Mammary epithelial cell (primary cell): ENCODE measurements at regions not wholly inside any gene's neighbourhood (a gene's known extent, or its start where the extent isn't known, plus 50 kb on each side); places are given as distances from the start of the nearest gene placed in this dataset.
"Not testable (repeated sequence)": the region's sequence is repeated elsewhere in the genome, so short reads cannot be mapped to it uniquely, and the experiment has no call there.

Experiments used
- CTCF ChIP-seq, 2 donors: IDR thresholded peaks in 1 of 2; conservative IDR thresholded peaks in 1 of 2; 2 replicates each; pipeline ENCODE4 v1.5.1; 2011 to 2012; ENCODE audit warnings: inconsistent platforms in 2 of 2, low read length in 2 of 2, mild to moderate bottlenecking in 2 of 2, control low read depth in 1 of 2, low read depth in 1 of 2; ENCODE audit not compliant: insufficient read depth in 1 of 2; ENCODE audit errors: extremely low read depth in 1 of 2
- EZH2 ChIP-seq: IDR thresholded peaks from 2 replicates; pipeline ENCODE4 v1.6.1; 2012; ENCODE audit warnings: low read length, inconsistent platforms, borderline replicate concordance

- not testable (repeated sequence) for TF ChIP-seq CTCF (conservative IDR thresholded peaks at IDR 0.05 in 1 of 2, IDR thresholded peaks at IDR 0.05 in 1 of 2; ENCODE audit: extremely low read depth in 1 of 2, insufficient read depth in 1 of 2, low read depth in 1 of 2, low read length in 2 of 2); EZH2
Measured at GRCh38 chr2:242171290-242171689, 301.8 kb downstream of the RTP5 start.
